Right cardiac atrium (tissue), 5 donors: ENCODE measurements at regions not wholly inside any gene's neighbourhood (a gene's known extent, or its start where the extent isn't known, plus 50 kb on each side); places are given as distances from the start of the nearest gene placed in this dataset.

Experiments used
- ATAC-seq, 2 donors: fragments of 200-7000 bp; cut with Tn5 transposase; one replicate each; pipeline versions ENCODE4 v1.8.0 to v1.9.1; 2020; ENCODE audit warnings: moderate library complexity in 2 of 2, mild to moderate bottlenecking in 1 of 2
- DNase-seq, 3 donors: peaks; one replicate each; pipeline ENCODE4 v3.0.0-alpha.2; 2020
- H3K27ac ChIP-seq: one replicate; pipeline ENCODE4 v1.5.1; 2013; ENCODE audit warnings: mild to moderate bottlenecking, low read length, control low read depth, moderate library complexity
- H3K27me3 ChIP-seq: one replicate; pipeline ENCODE4 v1.6.1; 2013; ENCODE audit not compliant: control insufficient read depth, insufficient read depth
- H3K4me1 ChIP-seq: one replicate; pipeline ENCODE4 v1.6.1; 2013; ENCODE audit warnings: low read length; ENCODE audit not compliant: control insufficient read depth, insufficient read depth
- H3K4me3 ChIP-seq: one replicate; pipeline ENCODE4 v1.5.1; 2013; ENCODE audit warnings: low read length, control low read depth
- H3K9me3 ChIP-seq: one replicate; pipeline ENCODE4 v1.6.1; 2013; ENCODE audit warnings: low read length; ENCODE audit not compliant: control insufficient read depth
- WGBS: extraction: QIAGEN DNeasy Blood & Tissue Kit; methylation state at CpG from one replicate; pipeline ENCODE4 v1.1.7; 2013; 5-methylcytosine and 5-hydroxymethylcytosine counted together
- intact Hi-C, 4 donors: fragments of 100-400 bp; cut with DNase I; formaldehyde crosslinking; loops; one replicate each; pipeline versions ENCODE4 v1.11.0 to v1.14.0; 2022 to 2023
- donor health status: healthy with polysubstance abuse.
- donor health status: DM: no; HTN: yes; CAD: no.
- donor health status: DM: no; HTN: no; CAD: no.
- donor health status: DM: no; HTN: yes; CAD: no; lungs with severe emphysema.
- donor health status: DM: yes; HTN: yes; CAD: no.

DNA sequence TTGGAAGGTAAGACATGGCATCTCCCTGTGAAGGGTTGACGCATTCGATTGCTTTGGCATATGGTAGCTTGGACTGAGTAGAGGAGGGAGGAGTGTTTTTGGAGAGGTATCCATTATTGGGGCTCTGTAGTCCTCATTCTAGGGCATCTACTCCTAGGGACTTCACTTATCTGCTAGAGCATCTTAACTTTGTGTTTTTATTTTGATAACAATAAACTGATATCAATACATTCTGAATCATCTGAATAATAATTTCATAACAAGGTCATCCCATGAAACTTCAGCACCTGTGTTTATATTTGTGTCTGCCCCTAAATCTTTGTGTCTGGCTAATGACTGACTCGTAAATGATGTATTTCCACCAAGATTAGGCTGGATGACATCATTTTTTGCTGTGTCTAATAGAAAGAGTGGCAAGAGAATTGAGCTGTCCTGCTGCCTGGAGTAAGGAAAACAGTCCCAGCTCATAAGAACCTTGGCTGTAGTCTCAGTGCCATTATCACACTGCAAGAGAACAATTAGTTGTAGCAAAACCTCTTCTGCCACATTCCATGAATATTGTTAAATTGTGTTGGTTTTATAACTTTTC is 288.5 kb downstream of the PRL start:
- H3K4me3 ChIP-seq, result no peak overlapping the region
- 81% methylated on average over 3 of the region's 3 CpGs for WGBS
- intact Hi-C loops, result no loop called here
- no peak overlapping the region for H3K27ac ChIP-seq
- no peak for ATAC-seq
- H3K9me3 ChIP-seq, result no peaks in the 10 kb centered on the region
- no peaks in the 10 kb centered on the region for H3K27me3 ChIP-seq
- no peaks in the 10 kb centered on the region for H3K4me1 ChIP-seq
- DNase-seq, result no peak

DNA sequence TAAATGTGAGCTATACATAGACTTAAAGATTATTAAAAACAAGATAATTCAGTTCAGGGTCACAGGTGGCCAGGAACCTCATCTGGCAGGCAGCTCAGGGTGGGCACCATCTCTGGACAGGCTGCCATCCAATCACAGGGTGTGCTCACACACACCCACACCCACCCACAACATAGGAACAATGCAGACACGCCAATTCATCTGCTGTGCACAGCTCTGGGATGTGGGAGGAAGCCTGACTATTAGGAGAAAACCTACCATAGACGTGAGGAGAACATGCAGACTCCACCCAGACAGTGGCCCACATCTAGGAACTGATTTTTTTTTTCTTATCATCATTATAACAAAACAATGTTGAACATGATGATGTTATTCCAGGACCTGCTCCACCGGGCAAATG is 286.7 kb downstream of the PRL start:
- no peaks in the 10 kb centered on the region for H3K9me3 ChIP-seq
- no peaks in the 10 kb centered on the region for H3K27me3 ChIP-seq
- no peak overlapping the region for H3K27ac ChIP-seq
- no peaks in the 10 kb centered on the region for H3K4me1 ChIP-seq
- WGBS, result 56% methylated on average over 3 of the region's 3 CpGs
- peak in 1 of 2 donors; percentile 23 for ATAC-seq
- intact Hi-C loops, result no loop called here
- H3K4me3 ChIP-seq, result no peak overlapping the region
- no peak for DNase-seq

- Histone ChIP-seq H3K27ac (no peak overlapping the region), H3K27me3 (no peaks in the 10 kb centered on the region), H3K4me1 (no peaks in the 10 kb centered on the region), H3K9me3 (no peaks in the 10 kb centered on the region), H3K4me3 (no peak overlapping the region)
- no peak for DNase-seq
- no peak for ATAC-seq
- WGBS, result 92% methylated on average over 7 of the region's 7 CpGs
- intact Hi-C loops, result no loop called here
Observed at GRCh38 chr6:22015216-22015615, 281.6 kb downstream of the PRL start.

- Histone ChIP-seq H3K9me3 (no peaks in the 10 kb centered on the region), H3K4me3 (no peak overlapping the region), H3K27me3 (no peaks in the 10 kb centered on the region), H3K4me1 (no peaks in the 10 kb centered on the region), H3K27ac (no peak overlapping the region)
- intact Hi-C loops, result no loop called here
- no peak for ATAC-seq
- DNase-seq, result no peak
- 96% methylated on average over 5 of the region's 5 CpGs for WGBS
Observed at GRCh38 chr6:22015944-22016343, 280.9 kb downstream of the PRL start.

DNA sequence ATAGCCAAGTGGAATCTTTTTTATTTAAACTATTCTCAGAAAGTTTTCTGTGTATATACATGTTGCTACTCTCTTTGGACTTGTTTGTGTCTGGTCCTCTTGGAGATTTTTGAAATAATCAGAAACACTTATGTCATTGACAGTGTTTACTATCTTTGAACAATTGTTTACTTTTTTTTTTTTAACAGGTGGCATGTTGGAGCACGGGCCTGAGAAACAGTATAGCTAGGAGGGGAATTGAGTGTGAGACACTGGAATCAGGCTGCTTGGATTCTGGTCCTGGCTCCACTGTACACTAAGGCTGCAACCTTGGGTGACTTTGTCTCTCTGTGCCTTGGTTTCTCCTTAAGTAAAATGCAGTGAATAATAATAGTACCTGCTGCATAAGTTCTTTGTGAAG is 279.6 kb downstream of the PRL start:
- intact Hi-C loops, result no loop called here

GRCh38 chr6:22017766-22018165 is 279.1 kb downstream of the PRL start:
- no peak for ATAC-seq
- Histone ChIP-seq H3K9me3 (no peaks in the 10 kb centered on the region), H3K27ac (no peak overlapping the region), H3K27me3 (no peaks in the 10 kb centered on the region), H3K4me3 (no peak overlapping the region), H3K4me1 (no peaks in the 10 kb centered on the region)
- 86% methylated on average over 4 of the region's 4 CpGs for WGBS
- intact Hi-C loops, result no loop called here
- no peak for DNase-seq

More for the DNA sequence above, 279.6 kb downstream of the PRL start:
- WGBS, result 39% methylated on average over 1 of the region's 1 CpG
- Histone ChIP-seq H3K27ac (no peak overlapping the region), H3K9me3 (no peaks in the 10 kb centered on the region), H3K4me3 (no peak overlapping the region), H3K27me3 (no peaks in the 10 kb centered on the region), H3K4me1 (no peaks in the 10 kb centered on the region)
- DNase-seq, result no peak
- no peak for ATAC-seq

GRCh38 chr6:22019857-22020256 is 277.0 kb downstream of the PRL start:
- no peaks in the 10 kb centered on the region for H3K27me3 ChIP-seq
- no peaks in the 10 kb centered on the region for H3K9me3 ChIP-seq
- no peak for DNase-seq
- 98% methylated on average over 5 of the region's 5 CpGs for WGBS
- intact Hi-C loops, result no loop called here
- H3K27ac ChIP-seq, result no peak overlapping the region
- no peak overlapping the region for H3K4me3 ChIP-seq
- ATAC-seq, result no peak
- H3K4me1 ChIP-seq, result no peaks in the 10 kb centered on the region

DNA sequence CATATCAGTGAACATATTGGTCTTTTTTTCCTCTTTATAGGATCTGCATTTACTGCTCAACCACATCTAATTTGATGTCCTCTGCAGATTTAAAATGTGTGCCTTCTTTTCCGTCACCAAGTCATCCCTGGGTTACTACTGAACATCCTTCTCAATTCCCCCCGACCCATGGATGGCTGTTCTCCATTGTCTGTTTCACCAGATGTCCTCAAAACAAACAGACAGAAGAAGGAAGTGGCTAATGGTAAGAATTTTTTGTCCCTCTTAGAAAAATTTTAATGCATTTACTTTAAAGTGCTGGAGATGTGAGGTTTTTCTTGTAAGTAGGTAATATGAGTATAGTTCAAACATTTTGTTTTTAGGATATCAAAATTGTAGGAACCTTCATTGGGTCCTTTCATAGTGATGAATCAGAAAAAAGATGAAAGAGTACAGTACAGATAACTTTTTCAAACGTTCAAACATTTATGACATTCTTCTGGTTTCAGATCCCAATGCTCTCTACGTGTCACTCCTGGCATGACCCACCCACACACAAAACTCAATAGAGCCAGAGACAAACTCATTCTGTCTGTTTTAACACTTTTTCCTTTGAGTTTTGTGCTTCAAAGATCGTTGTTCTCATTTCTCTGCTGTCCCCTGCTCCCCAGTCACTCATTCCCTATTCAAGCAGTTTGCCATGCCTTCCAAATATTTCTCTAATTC is 276.4 kb downstream of the PRL start:
- ATAC-seq (no peak), DNase-seq (no peak)
- Histone ChIP-seq H3K4me3 (no peak overlapping the region), H3K27me3 (no peaks in the 10 kb centered on the region), H3K9me3 (no peaks in the 10 kb centered on the region), H3K4me1 (no peaks in the 10 kb centered on the region), H3K27ac (no peak overlapping the region)
- 74% methylated on average over 5 of the region's 5 CpGs for WGBS
- intact Hi-C loops, result no loop called here

DNA sequence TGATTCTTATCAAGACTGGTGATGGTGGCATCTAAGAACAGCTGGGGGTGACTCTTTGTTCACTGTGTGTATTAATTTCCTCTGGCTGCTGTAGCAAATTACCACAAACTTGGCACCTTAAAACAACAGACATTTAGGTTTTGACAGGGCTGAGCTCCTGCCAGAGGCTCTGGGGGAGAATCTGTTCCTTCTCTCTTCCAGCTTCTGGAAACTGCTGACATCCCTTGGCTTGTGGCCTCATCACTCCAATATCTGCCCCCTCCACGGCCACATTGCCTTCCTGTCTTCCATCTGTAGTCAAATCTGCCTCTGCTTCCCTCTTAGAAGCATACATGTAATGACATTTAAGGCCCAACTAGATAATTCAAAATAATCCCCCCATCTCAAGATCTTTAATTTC is 274.9 kb downstream of the PRL start:
- Histone ChIP-seq H3K27me3 (no peaks in the 10 kb centered on the region), H3K4me3 (no peak overlapping the region), H3K9me3 (no peaks in the 10 kb centered on the region), H3K4me1 (no peaks in the 10 kb centered on the region), H3K27ac (no peak overlapping the region)
- intact Hi-C loops, result no loop called here
- DNase-seq (no peak), ATAC-seq (no peak)
- 81% methylated on average over 1 of the region's 1 CpG for WGBS

DNA sequence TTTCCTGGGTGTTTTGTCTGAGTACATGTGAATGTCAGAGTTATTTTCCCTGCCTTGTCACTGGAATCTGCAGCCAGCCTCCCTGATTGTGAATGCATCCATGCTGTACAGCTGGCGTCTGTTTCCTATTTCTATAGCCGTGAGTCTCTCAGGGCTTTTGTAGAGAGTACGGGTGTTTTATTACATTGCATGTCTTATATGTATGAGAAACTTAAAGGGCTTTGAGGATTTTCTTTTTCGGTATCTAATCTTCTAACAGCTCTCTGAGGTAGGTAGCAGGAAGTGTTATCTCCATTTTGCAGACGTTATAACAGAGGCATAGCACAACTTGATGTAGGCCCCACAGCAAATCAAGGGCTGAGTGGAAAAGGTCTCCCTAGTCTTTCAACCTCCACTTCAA is 272.9 kb downstream of the PRL start:
- H3K27ac ChIP-seq, result no peak overlapping the region
- no peaks in the 10 kb centered on the region for H3K27me3 ChIP-seq
- no peak overlapping the region for H3K4me3 ChIP-seq
- ATAC-seq (no peak), DNase-seq (no peak)
- 69% methylated on average over 5 of the region's 5 CpGs for WGBS
- H3K4me1 ChIP-seq, result no peaks in the 10 kb centered on the region
- intact Hi-C loops, result loop anchor here in 1 of 4 donors (2.0 kb wide), 1 partner anchor 33 kb away; no protein-coding TSS in a partner anchor
- no peaks in the 10 kb centered on the region for H3K9me3 ChIP-seq

GRCh38 chr6:22024973-22025467 is 271.8 kb downstream of the PRL start:
- Histone ChIP-seq H3K27me3 (no peaks in the 10 kb centered on the region), H3K4me1 (no peaks in the 10 kb centered on the region), H3K4me3 (no peak overlapping the region), H3K9me3 (no peaks in the 10 kb centered on the region), H3K27ac (no peak overlapping the region)
- DNase-seq, result no peak
- WGBS, result 81% methylated on average over 4 of the region's 4 CpGs
- peak in 1 of 2 donors; percentile 11 for ATAC-seq
- intact Hi-C loops, result loop anchor here in 1 of 4 donors (2.0 kb wide), 1 partner anchor 32 kb away; no protein-coding TSS in a partner anchor
